ENCODE measurements at regions not wholly inside any gene's neighbourhood (a gene's known extent, or its start where the extent isn't known, plus 50 kb on each side); places are given as distances from the start of the nearest gene placed in this dataset.

DNA sequence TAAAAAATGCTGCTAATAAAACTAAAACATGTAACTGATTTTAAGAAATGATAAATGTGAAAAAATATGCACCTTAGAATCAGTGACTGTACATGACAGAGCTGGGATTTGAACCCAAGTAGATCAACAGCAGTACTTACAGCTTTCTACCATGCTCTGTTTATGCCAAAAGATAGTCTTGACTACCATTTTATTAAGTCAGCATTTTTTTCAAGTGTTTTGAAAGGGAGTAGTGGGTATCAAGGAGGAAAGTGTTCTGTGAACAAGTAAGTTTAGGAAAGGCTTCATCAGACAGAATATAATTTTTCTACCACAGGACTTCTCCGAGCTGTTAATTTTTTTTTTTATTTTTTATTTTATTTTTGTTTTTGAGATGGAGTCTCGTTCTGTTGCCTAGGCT is 180.4 kb upstream of the GLRA1 start:
- TF ChIP-seq, protein P1, sequence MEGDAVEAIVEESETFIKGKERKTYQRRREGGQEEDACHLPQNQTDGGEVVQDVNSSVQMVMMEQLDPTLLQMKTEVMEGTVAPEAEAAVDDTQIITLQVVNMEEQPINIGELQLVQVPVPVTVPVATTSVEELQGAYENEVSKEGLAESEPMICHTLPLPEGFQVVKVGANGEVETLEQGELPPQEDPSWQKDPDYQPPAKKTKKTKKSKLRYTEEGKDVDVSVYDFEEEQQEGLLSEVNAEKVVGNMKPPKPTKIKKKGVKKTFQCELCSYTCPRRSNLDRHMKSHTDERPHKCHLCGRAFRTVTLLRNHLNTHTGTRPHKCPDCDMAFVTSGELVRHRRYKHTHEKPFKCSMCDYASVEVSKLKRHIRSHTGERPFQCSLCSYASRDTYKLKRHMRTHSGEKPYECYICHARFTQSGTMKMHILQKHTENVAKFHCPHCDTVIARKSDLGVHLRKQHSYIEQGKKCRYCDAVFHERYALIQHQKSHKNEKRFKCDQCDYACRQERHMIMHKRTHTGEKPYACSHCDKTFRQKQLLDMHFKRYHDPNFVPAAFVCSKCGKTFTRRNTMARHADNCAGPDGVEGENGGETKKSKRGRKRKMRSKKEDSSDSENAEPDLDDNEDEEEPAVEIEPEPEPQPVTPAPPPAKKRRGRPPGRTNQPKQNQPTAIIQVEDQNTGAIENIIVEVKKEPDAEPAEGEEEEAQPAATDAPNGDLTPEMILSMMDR (IDR thresholded peaks at IDR 0.05): no peak
- TF ChIP-seq POLR2A (IDR thresholded peaks at IDR 0.05) (no peak), EP300 (IDR thresholded peaks at IDR 0.05) (no peak)

Data from tibial nerve (tissue), 4 donors.